ENCODE measurements at regions not wholly inside any gene's neighbourhood (a gene's known extent, or its start where the extent isn't known, plus 50 kb on each side); places are given as distances from the start of the nearest gene placed in this dataset.
"Not testable (repeated sequence)": the region's sequence is repeated elsewhere in the genome, so short reads cannot be mapped to it uniquely, and the experiment has no call there.

GRCh38 chr2:196500686-196501431, 138.7 kb upstream of the CCDC150 start:
- no peak for DNase-seq

- no peak for DNase-seq
Observed at GRCh38 chr2:196501836-196502235, 137.7 kb upstream of the CCDC150 start.

- no peak for DNase-seq
Observed at GRCh38 chr2:196502386-196502785, 137.1 kb upstream of the CCDC150 start.

GRCh38 chr2:196503398-196503797, 136.1 kb upstream of the CCDC150 start:
- no peak for DNase-seq

- no peak for DNase-seq
Observed at GRCh38 chr2:196504788-196505187, 134.7 kb upstream of the CCDC150 start.

GRCh38 chr2:196510246-196510645, 129.3 kb upstream of the CCDC150 start:
- DNase-seq: no peak

- no peak for DNase-seq
Observed at GRCh38 chr2:196511258-196512168, 128.0 kb upstream of the CCDC150 start.

- no peak for DNase-seq
Observed at GRCh38 chr2:196513796-196514526, 125.6 kb upstream of the CCDC150 start.

- DNase-seq: no peak
Observed at GRCh38 chr2:196514641-196515040, 124.9 kb upstream of the CCDC150 start.

GRCh38 chr2:196515051-196515450, 124.5 kb upstream of the CCDC150 start:
- DNase-seq: no peak

- DNase-seq: no peak
Observed at GRCh38 chr2:196515608-196516007, 123.9 kb upstream of the CCDC150 start.

- no peak for DNase-seq
Observed at GRCh38 chr2:196516564-196516963, 123.0 kb upstream of the CCDC150 start.

- no peak for DNase-seq
Observed at GRCh38 chr2:196520605-196521004, 118.9 kb upstream of the CCDC150 start.

- DNase-seq: not testable (repeated sequence)
Observed at GRCh38 chr2:196526981-196527725, 112.4 kb upstream of the CCDC150 start.

- no peak for DNase-seq
Observed at GRCh38 chr2:196528486-196529223, 110.9 kb upstream of the CCDC150 start.

- DNase-seq: no peak
Observed at GRCh38 chr2:196530910-196531309, 108.6 kb upstream of the CCDC150 start.

GRCh38 chr2:196533772-196534397, 105.6 kb upstream of the CCDC150 start:
- DNase-seq: no peak

- no peak for DNase-seq
Observed at GRCh38 chr2:196534495-196534894, 105.0 kb upstream of the CCDC150 start.

GRCh38 chr2:196535061-196535460, 104.5 kb upstream of the CCDC150 start:
- DNase-seq: no peak

GRCh38 chr2:196535742-196536141, 103.8 kb upstream of the CCDC150 start:
- no peak for DNase-seq

- no peak for DNase-seq
Observed at GRCh38 chr2:196537311-196537710, 102.2 kb upstream of the CCDC150 start.

Data from SW 1271 (cell line).